NCI-H774 (cell line): ENCODE measurements at regions not wholly inside any gene's neighbourhood (a gene's known extent, or its start where the extent isn't known, plus 50 kb on each side); places are given as distances from the start of the nearest gene placed in this dataset.

Source experiments
- DNase-seq: peaks from one replicate; lab custom pipeline; 2025; lab: John Stamatoyannopoulos, UW

GRCh38 chrX:39829965-39830364 is 267.8 kb downstream of the BCOR start:
- DNase-seq, result no peak

GRCh38 chrX:39830414-39830813 is 267.3 kb downstream of the BCOR start:
- DNase-seq, result no peak

GRCh38 chrX:39832211-39832610 is 265.5 kb downstream of the BCOR start:
- no peak for DNase-seq

GRCh38 chrX:39834600-39834999 is 263.2 kb downstream of the BCOR start:
- no peak for DNase-seq

DNA sequence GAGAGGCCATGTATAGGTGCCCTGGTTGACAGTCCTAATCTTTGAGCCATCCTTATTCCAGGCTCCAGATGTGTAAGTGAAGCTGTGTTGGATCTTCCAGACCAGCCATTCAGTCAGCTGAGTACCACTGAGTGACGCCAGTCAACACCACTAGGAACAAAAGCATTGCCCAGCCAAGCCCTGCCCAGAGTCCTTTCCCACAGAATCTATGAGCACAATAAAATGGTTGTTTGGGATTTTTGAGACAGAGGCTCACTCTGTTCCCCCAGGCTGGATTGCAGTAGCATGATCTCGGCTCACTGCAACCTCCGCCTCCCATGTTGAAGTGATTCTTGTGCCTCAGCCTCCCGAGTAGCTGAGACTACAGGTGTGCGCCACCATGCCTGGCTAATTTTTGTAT is 262.5 kb downstream of the BCOR start:
- DNase-seq, result no peak

- DNase-seq, result no peak
Measured at GRCh38 chrX:39835776-39836175, 262.0 kb downstream of the BCOR start.

DNA sequence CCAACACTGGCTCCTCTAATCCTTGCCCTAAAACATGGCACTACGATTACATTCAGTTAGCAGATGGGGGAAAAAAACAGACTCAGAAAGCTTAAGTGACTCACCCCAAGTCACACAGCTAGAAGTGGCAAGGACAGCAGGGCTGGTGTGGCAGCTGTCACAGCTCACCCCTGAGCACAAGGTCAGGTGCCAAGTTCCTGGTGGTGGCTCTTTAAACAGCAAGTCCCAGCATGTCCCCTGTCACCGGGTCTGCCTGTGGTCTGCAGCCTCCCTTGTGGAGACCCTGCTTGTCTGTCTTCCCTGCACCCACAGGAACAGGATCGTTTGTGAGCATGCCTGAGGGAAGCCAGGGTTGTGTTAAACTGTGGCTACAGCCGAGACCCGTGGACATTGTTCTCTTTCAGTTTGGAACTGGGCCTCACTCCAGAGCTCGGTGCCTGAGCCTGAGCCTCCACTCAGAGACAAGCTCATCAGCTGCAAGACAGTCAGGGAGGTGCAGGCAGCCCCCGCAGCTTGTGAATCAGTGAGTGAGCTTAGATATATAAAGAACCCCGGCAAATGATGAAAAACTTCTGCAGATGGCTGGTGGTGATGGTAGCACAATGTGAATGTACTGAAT is 260.8 kb downstream of the BCOR start:
- no peak for DNase-seq

GRCh38 chrX:39837688-39838087 is 260.1 kb downstream of the BCOR start:
- DNase-seq, result no peak

DNA sequence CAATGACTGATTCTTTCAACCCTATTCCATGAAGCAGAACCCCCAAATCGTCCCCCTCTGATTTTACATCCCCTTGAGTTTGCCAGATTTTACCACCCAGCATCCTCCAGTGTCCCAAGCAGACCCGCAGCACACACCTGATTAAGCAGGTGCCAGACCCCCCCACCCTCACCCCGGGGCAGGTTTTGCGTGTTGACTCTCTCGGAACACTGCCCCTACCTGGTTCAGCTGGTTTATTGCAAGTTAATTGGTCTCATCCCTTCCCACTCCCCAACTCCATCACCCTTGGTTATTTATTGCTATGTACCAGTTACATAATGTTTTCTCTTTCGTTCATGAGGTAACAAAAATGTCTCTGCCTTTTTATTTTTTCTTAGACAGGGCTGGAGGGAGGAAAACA is 258.4 kb downstream of the BCOR start:
- DNase-seq, result no peak

DNA sequence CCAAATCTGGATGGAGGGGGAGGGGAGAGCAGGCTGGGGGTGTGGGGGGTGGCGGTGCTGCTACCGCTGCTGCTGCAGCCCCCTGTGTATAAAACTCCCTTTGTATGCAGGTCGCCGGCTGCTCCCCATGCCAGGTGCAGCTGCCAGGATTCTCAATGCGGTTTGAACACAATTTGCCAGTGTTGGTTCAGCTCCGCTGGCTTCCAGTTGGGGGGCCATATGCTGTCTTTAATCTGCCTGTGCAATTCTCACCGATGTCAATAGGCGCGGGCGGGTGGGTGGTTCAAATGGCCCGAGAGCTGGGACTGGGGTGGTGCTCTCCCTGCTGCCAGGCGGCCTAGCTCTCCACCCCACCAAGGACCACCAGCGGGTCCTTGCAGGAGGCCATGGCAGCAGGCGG is 257.6 kb downstream of the BCOR start:
- no peak for DNase-seq

- no peak for DNase-seq
Measured at GRCh38 chrX:39840581-39841093, 257.1 kb downstream of the BCOR start.

GRCh38 chrX:39841604-39842003 is 256.2 kb downstream of the BCOR start:
- no peak for DNase-seq

- no peak for DNase-seq
Measured at GRCh38 chrX:39842281-39842973, 255.3 kb downstream of the BCOR start.

GRCh38 chrX:39843318-39843717 is 254.4 kb downstream of the BCOR start:
- DNase-seq, result no peak

- no peak for DNase-seq
Measured at GRCh38 chrX:39845233-39845632, 252.5 kb downstream of the BCOR start.

GRCh38 chrX:39846460-39846859 is 251.3 kb downstream of the BCOR start:
- no peak for DNase-seq

DNA sequence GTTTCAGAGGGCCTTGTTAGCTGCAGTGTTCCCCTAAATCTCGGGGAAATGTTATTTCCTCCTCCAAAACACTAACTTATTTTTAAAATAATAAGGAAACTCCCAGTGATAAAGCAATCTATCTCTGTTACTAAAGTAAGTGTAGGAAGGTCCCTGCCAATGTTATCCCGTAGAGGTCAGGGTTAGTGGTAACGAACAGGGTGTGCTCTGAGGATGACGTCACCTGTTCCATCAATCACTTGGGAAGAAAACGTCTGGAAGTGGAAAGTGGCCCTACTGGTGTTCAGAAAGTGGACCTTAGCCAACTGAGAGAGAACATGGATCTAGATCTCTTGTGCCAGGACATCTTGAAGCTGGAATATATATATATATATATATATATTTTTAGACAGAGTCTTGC is 249.5 kb downstream of the BCOR start:
- no peak for DNase-seq

- no peak for DNase-seq
Measured at GRCh38 chrX:39848900-39849299, 248.9 kb downstream of the BCOR start.

DNA sequence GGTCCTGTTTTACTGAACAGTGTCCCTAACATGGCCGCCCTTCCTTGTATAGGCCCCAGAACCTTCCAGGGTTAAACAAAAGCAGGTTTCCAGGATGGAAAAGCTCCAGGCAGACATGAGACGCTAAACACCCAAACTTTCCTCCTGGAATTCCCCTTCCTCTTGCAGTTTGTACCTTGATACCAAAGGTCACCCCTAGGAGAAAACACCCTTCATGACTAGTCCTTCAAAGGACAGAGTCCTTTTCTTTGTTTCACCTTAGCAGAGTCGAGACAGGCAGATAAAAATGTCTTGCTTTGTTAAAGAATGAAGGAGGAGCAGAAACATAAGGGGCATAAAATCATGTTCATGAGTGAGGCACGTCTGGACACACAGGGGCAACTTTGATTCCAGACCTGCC is 247.5 kb downstream of the BCOR start:
- DNase-seq, result no peak

GRCh38 chrX:39850630-39851152 is 247.1 kb downstream of the BCOR start:
- DNase-seq, result no peak

- DNase-seq, result no peak
Measured at GRCh38 chrX:39851745-39852455, 245.9 kb downstream of the BCOR start.

GRCh38 chrX:39852491-39852890 is 245.3 kb downstream of the BCOR start:
- DNase-seq, result no peak
